CD4-positive, alpha-beta T cell treated with Interleukin-1 beta for 1 hour (primary cell): ENCODE measurements at regions not wholly inside any gene's neighbourhood (a gene's known extent, or its start where the extent isn't known, plus 50 kb on each side); places are given as distances from the start of the nearest gene placed in this dataset.
"Not testable (repeated sequence)": the region's sequence is repeated elsewhere in the genome, so short reads cannot be mapped to it uniquely, and the experiment has no call there.

Source experiments
- DNase-seq, 2 donors: peaks; one replicate each; pipeline ENCODE4 v3.0.0-alpha.2; 2020 to 2022

DNA sequence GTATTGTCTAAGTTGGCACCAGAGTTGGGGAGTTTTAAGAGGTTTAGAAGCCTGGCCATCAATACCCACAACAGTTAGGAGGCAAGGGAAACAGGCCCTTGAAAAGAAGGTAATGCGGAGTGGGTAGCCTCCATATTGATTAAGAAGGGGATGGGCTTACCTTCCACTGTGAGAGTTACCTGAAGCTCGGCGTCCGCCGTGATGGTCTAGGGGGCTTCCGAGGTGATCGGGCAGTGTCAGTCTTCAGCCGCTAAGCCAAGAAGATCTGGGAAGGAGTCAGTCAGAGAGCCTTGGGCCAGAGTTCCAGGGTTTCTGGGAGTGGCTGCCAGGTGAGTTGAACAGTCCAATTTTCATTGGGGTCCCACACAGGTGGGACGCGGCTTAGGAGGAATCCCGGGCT is 1085.8 kb downstream of the PCDH9 start:
- DNase-seq = not testable (repeated sequence)

DNA sequence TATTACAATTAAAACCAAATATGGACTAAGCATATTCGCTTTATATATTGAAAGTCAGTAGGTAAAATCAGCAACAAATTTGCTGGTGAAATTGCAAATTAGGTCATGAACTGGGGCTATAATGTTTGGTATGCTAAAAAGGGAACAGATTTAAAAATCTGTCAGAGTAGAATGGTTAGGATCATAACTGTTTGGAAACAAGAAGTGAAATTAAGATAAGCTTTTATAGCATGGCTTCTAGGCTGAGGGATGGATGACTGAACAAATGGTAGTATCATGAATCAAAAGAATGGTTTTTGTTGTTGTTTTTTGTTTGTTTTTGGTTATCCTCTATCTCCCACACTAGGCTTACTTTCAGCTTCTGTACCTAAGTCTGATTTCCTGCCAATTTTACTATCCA is 1090.4 kb downstream of the PCDH9 start:
- DNase-seq = no peak

- DNase-seq = no peak
These were observed 1090.9 kb downstream of the PCDH9 start for GRCh38 chr13:66139250-66139649.

DNA sequence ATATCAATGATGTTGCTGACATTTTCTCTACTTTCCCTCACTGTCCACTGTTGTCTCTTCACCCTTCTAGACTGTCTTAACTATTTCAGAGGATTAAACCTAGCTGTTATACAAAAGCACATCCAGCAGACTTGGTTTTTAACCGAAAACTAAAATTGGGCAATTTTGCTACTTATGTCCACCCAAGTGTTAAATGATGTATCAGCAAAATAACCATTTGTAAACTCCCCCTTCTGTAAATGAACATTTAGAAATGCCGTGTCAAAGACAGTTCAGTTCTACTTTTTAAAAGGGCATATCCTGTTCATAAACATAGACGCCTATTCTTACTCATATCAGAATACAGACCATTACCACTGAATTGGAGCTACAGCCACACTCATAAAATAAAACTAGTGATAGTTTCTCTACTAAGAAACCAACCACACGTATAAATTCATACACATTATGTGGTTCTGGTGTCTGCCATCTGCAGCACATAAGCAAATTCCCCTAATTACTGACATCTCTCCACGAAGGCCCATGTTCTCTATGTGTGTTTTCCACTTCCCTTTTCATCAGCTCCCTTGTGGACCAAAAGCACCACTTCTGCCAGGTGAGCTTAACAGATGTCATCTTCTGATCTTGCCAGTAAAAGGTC is 1091.8 kb downstream of the PCDH9 start:
- peak in 1 of 2 donors; percentile 11 for DNase-seq

DNA sequence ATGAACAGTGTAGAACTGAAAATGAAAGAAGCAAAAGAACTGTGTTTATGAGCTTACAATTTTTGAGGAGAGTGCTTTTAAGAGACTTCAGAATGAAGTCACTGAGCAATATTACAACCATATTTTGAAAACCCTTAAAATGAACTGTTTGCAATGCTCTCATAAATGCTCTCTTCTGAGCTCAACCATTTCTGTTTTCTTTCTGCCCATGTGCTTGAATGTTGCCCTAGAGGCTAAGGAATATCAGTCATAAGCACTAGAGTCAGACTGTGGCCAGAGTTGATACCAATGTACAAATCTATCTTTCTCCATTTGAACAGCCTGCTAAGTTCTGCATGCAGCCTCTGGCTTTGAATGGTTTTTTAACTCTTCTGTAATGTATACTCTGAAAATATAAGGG is 1092.8 kb downstream of the PCDH9 start:
- no peak for DNase-seq

DNA sequence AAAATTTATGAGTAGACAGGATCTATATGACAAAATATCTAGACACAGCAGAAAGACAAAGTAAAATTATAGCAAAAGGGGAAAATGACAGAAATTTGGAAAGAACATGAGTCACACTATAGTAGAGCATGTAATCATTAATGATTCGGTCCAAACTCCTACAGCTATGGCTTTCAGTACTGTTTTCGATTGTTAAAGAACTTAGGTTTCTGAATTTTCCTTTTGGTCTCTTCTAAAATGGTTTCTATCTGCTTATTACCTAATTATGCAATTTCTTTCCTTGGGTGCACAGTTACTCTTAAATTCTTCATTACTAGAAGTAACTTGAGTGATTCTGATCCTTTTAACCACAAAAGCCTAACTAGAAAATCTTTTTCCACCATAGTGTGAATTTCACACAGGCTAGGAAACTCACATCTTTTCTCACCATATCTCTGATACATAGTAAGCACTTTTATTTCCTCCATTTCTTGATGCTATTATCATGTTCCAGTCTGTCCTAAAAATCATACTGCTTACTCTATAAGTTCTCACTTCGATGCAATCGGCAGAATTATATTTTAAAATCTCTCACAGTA is 1101.4 kb downstream of the PCDH9 start:
- no peak for DNase-seq

DNA sequence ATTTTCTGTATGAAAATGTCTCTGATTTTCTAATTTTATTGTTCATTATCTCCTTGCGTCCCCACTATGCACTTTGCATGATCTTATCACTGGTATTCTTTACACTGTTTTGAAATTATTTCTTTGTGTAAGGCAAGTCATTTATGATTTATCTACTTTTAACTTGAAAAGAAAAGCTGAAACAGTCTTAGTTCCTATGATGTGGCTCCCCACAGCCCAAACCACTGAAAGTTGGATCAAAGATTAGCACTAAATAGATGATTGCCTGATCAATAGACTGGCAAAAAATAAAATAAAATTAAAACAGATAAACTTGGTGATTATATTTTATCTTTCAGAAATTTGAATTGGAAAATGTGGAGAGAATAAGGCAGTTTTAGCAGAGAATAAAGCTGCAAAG is 1101.9 kb downstream of the PCDH9 start:
- DNase-seq = no peak

GRCh38 chr13:66117563-66117962 is 1112.6 kb downstream of the PCDH9 start:
- DNase-seq = no peak

GRCh38 chr13:66113882-66114526 is 1116.1 kb downstream of the PCDH9 start:
- DNase-seq = no peak

DNA sequence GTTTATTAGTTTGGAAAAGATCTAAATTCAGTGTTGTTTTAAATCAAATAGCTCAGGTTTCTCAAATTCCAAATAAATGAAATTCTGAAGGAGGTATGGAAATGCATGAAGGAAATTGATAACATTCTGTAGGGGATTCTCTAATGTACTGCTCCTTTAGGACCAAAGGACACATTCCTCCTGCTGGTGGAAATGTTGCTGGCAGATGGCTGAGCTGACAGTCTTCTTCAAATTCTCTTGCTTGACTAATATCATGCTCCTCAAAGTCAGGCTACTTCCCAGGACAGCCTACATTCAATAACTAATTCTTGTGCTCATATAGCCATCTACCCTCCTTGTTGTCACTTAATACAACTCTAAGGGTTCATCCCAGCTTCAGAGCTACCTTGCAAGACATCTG is 1118.5 kb downstream of the PCDH9 start:
- no peak for DNase-seq

DNA sequence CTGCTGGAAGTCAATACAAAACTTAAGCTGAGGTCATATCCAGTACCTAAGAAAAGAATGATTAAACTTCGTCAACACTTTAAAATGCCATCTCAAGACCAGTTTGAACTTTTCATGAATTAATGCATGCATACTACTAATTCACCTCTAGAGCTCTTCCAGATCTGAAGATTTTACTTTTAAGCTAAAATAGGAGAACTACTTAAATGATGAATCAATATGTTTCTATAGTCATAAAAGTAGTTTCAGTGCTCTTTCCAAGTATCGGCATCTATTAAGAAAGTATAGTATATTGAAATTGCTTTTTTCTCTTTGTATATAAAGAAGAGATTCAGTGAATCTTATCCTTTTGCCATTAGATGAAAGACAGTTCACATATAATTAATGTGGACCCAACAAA is 1123.9 kb downstream of the PCDH9 start:
- DNase-seq = no peak

DNA sequence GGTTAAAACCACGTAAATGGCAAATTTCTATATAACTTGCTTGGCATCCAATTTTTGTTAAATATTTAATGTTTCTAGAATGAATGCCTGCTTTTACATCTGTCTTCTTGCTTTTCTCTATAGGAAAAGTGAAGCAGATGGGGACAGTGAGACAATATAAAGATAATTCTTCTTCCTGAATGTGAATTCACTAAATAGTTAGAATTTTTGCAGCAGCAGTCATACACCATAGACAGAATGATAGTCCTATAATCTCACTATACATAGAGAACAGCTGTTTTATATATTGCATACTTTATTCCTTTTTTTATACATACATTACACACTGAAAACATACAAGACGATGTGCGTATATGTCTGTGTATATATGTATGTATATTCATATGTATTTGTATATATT is 1127.3 kb downstream of the PCDH9 start:
- DNase-seq = no peak

DNA sequence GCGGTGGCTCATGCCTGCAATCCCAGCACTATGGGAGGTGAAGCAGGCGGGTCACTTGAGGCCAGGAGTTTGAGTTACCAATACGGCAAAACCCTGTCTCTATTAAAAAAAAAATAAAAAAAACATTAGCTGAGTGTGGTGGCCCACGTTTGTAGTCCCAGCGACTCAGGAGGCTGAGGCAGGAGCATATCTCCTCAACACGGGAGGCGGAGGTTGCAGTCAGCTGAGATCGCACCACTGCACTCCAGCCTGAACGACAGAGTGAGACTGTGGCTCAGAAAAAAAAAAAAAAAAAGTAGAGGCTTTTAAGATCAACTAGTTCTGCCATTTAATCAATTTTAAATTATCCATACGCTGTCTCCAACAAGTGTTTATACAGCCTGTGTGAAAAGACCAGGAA is 1130.3 kb downstream of the PCDH9 start:
- DNase-seq = no peak

GRCh38 chr13:66098931-66099628 is 1131.1 kb downstream of the PCDH9 start:
- DNase-seq = no peak

DNA sequence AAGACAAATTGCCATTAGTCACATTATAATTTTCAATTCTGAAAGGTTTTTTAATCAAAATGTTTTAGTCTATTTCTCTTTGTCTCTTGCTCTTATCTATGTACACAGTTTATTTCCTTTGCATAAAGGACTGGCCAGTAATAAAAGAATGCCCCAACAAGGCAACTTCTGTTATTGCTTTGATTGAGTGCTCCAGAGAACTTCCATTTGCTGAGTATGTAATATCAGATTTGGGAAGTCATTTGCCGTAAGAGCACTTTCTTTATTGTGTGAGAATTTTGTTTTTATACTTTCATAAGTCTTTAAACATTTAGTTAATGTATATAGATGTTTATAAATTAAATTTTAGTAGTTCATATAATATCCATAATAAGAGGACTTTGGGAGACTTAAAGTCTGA is 1140.4 kb downstream of the PCDH9 start:
- DNase-seq = no peak

- DNase-seq = no peak
These were observed 1142.8 kb downstream of the PCDH9 start for GRCh38 chr13:66087269-66087710.

DNA sequence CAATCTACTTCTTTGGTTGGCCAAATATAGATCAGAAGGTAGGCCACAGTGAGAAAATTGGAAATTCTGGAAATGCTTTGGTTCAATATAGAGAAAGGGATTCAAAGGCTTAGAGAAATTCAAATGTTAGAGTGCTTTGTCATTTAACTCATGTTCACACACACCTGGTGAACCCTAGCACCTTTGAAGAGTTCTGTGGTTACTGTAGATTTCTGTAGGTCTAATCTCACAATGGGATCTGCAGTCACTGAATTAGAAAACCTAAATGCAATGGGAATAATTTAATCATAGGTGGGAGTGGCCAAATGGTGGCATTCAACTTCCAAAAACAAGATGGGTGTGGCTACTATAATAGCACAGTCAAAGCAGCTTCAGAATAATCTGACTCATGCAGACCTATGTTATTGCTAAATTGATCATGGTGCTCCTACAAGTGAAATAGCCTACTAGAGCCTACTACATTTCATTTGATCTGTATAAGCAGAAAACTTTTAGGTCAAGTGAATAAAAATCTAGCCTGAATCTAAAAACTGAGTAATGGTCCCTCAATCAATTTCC is 1152.9 kb downstream of the PCDH9 start:
- DNase-seq = no peak

GRCh38 chr13:66076417-66076816 is 1153.7 kb downstream of the PCDH9 start:
- DNase-seq = no peak

DNA sequence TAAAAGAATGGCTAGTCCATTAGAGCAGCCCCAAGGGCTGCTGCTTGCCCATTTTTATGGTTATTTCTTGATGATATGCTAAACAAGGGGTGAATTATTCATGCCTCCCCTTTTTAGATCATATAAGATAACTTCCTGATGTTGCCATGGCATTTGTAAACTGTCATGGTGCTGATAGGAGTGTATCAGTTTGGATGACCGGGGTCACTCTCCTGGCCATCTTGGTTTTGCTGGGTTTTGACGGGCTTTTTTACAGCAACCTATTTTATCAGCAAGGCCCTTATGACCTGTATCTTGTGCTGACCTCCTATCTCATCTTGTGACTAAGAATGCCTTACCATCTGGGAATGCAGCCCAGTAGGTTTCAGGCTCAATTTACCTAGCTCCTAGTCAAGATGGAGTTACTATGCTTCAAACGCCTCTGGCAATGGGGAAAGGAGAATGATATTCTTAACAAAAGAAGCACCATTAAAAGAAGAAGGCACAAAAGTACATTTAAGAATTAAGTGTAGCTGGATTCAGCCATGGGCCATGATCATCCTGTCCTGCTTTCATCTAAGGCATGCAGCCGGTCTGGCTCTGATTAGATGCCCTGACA is 1156.0 kb downstream of the PCDH9 start:
- DNase-seq = no peak

GRCh38 chr13:66072097-66072496 is 1158.0 kb downstream of the PCDH9 start:
- DNase-seq = not testable (repeated sequence)

DNA sequence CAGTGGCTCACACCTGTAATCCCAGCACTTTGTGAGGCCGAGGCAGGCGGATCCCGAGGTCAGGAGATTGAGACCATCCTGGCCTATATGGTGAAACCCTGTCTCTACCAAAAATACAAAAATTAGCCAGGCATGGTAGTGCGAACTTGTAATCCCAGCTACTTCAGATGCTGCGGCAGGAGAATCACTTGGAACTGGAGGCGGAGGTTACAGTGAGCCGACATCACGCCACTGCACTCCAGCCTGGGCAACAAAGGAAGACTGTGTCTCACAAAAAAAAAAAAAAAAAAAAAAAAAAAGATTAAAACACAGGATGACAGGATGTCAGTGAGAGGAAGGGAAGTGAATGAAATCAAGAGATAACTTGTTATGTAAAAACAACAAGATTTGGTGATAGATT is 1158.5 kb downstream of the PCDH9 start:
- DNase-seq = no peak

DNA sequence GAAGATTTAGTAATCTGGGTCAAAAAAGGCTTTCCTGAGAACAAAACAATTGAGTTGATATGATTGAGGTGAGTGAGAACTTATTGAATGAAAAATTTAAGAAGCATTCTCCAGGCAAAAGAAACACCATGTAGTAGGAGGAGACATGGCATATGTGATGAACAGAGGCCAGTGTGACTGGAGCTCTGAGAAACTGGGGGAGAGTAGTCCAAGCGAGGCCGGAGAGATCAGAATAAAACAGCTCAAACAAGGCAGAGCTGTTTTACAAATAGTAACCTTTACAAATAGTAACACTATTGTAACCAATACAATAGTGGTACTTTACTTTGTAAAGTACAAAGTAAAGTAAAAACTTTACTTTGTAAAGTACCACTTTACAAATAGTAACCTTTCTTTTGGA is 1159.1 kb downstream of the PCDH9 start:
- DNase-seq = no peak

GRCh38 chr13:66069570-66069969 is 1160.6 kb downstream of the PCDH9 start:
- DNase-seq = no peak
